Breast epithelium (tissue), 4 donors: ENCODE measurements at regions not wholly inside any gene's neighbourhood (a gene's known extent, or its start where the extent isn't known, plus 50 kb on each side); places are given as distances from the start of the nearest gene placed in this dataset.
A peak's percentile ranks its signal among the peaks of the same experiment; 100 is the strongest.

Experiments
- DNase-seq, 2 donors: peaks; one replicate each; pipeline ENCODE4 v3.0.0-alpha.2; 2019; ENCODE audit warnings: low spot score in 2 of 2
- H3K27ac ChIP-seq, 2 donors: fragments of 200-600 bp; sonication (generic) in 1 of 2; one replicate each; pipeline ENCODE4 v1.5.1; 2016 to 2019; ENCODE audit warnings: mild to moderate bottlenecking in 1 of 2
- H3K27me3 ChIP-seq, 2 donors: fragments of 200-600 bp; sonication (generic) in 1 of 2; one replicate each; pipeline versions ENCODE4 v1.5.1 to v1.6.0; 2017 to 2019; ENCODE audit warnings: control low read depth in 1 of 2, mild to moderate bottlenecking in 1 of 2
- H3K36me3 ChIP-seq: fragments of 200-600 bp; one replicate; pipeline ENCODE4 v1.5.1; 2019
- H3K4me1 ChIP-seq, 2 donors: fragments of 200-600 bp; sonication (generic); one replicate each; pipeline ENCODE4 v1.5.1; 2016 to 2019; ENCODE audit warnings: control low read depth in 1 of 2
- H3K4me3 ChIP-seq, 3 donors: fragments of 200-600 bp; sonication (generic); 1 replicate in 2 of 3; 2 replicates in 1 of 3; pipeline ENCODE4 v1.5.1; 2016 to 2019; ENCODE audit warnings: mild to moderate bottlenecking in 3 of 3, moderate library complexity in 2 of 3
- H3K9me3 ChIP-seq, 2 donors: fragments of 200-600 bp; sonication (generic) in 1 of 2; one replicate each; pipeline ENCODE4 v1.5.1; 2016 to 2019; ENCODE audit warnings: control low read depth in 1 of 2
- POLR2A ChIP-seq: fragments of 450-650 bp; IDR thresholded peaks from one replicate; pipeline ENCODE4 v1.6.1; 2016; ENCODE audit warnings: antibody characterized with exemption, mild to moderate bottlenecking, moderate library complexity
- POLR2AphosphoS5 ChIP-seq, 3 donors: sonication (generic); formaldehyde crosslinking; IDR thresholded peaks; one replicate each; pipeline ENCODE4 v1.6.1; 2017; ENCODE audit warnings: antibody characterized with exemption in 3 of 3
- intact Hi-C: fragments of 100-400 bp; cut with DNase I; formaldehyde crosslinking; loops from one replicate; pipeline ENCODE4 v1.15.1; 2023; ENCODE audit warnings: low total_unique reads
- TF ChIP-seq, protein P1 (sequence below), 3 donors: fragments of 450-650 bp; IDR thresholded peaks; one replicate each; pipeline ENCODE4 v1.5.1; 2016 to 2017; ENCODE audit warnings: antibody characterized with exemption in 3 of 3, mild to moderate bottlenecking in 3 of 3, moderate library complexity in 3 of 3

DNA sequence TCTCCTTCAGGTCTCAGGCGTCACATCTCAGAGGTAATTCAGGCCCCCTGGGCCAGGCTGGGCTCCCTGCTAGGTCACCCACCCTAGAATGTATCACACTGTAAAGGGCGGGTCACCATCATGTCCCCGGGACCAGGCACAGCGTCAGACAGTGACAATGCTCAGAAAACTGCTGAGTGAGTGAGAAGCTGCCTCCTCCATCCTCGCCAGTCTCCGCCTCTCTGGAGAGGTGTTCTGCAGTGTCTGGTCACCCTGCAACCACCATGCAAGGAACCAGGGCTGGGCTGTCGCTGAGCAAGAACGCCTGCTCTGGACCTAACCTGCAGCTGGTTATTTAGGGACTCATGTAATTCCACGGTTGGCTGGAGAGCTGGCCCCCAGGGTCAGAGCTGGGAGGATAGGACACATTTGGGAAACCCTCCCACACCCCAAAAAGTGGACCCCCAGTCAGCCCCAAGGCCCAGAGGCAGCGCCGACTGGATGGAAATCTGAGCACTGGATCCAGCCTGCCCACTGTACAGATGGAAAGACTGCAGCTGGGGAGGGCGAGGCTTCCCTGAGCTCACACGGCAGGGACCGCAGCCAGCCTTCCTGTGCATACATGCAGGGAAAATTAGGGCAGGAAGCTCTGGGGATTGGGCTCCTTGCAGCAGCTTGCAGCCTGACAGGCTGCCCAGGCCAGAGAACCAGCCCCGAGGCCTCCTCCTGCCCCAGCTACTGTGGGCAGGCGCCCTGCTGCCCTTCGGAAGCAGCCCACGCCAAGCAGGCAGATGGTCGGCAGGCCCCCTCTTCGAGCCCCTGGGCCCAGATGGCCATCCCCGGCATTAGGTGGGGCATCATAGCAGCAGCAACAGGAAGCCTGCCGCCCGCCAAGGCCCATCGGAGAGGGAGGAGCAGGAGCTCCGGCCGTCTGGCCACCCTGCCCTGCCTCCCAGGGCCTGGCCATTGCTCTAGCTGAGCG lies 105.4 kb upstream of the ZMIZ1 start:
- Histone ChIP-seq H3K27ac (peak overlapping the region; percentile 39 to 78), H3K36me3 (no peaks in the 10 kb centered on the region), H3K27me3 (no peaks in the 10 kb centered on the region), H3K4me1 (peaks cover 0 to 14% of the 10 kb centered on the region in 2 donors), H3K9me3 (no peaks in the 10 kb centered on the region), H3K4me3 (no peak overlapping the region)
- no peak for DNase-seq
- TF ChIP-seq POLR2A (no peak), POLR2AphosphoS5 (IDR thresholded peaks at IDR 0.05) (no peak)
- TF ChIP-seq, protein P1, sequence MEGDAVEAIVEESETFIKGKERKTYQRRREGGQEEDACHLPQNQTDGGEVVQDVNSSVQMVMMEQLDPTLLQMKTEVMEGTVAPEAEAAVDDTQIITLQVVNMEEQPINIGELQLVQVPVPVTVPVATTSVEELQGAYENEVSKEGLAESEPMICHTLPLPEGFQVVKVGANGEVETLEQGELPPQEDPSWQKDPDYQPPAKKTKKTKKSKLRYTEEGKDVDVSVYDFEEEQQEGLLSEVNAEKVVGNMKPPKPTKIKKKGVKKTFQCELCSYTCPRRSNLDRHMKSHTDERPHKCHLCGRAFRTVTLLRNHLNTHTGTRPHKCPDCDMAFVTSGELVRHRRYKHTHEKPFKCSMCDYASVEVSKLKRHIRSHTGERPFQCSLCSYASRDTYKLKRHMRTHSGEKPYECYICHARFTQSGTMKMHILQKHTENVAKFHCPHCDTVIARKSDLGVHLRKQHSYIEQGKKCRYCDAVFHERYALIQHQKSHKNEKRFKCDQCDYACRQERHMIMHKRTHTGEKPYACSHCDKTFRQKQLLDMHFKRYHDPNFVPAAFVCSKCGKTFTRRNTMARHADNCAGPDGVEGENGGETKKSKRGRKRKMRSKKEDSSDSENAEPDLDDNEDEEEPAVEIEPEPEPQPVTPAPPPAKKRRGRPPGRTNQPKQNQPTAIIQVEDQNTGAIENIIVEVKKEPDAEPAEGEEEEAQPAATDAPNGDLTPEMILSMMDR (IDR thresholded peaks at IDR 0.05), result no peak
- intact Hi-C loops, result no loop called here

DNA sequence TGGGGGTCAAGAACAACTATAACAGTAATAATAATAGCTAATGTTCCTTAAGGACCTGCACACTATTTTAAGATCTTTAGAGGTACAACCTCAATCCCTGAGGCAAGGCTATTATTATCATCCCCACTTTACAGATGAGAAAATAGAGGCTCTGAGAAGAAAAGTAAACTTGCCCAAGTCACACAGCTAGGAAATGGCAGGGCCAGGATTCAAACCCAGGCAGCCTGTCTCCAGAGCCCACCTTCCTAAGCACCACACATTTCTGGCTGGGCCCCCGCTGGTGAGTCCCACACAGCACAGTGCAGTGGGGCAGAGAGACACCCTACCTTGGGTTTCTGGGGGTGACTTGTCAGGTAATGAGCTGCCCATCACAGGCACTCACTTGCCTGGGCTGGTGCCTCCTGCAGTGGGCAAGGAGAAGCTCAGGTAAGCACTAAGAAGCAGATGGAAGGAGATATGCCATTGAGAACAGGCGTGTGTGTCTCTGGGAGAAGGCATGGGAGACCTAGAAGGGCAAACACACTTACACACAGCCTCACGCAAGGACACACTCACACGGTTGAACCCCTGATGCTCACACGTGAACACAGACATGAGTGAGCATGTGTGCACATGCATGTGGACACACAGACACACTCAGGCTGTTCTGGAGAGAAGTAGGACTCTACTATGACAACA lies 104.4 kb upstream of the ZMIZ1 start:
- peak overlapping the region; percentile 57 to 78 for H3K27ac ChIP-seq
- TF ChIP-seq POLR2AphosphoS5 (IDR thresholded peaks at IDR 0.05), result no peak
- TF ChIP-seq, protein P1 (IDR thresholded peaks at IDR 0.05), result no peak
- no peak for TF ChIP-seq POLR2A
- intact Hi-C loops, result no loop called here
- no peaks in the 10 kb centered on the region for H3K36me3 ChIP-seq
- no peak overlapping the region for H3K4me3 ChIP-seq
- no peak for DNase-seq
- H3K9me3 ChIP-seq, result no peaks in the 10 kb centered on the region
- peaks cover 0 to 14% of the 10 kb centered on the region in 2 donors for H3K4me1 ChIP-seq
- H3K27me3 ChIP-seq, result no peaks in the 10 kb centered on the region

DNA sequence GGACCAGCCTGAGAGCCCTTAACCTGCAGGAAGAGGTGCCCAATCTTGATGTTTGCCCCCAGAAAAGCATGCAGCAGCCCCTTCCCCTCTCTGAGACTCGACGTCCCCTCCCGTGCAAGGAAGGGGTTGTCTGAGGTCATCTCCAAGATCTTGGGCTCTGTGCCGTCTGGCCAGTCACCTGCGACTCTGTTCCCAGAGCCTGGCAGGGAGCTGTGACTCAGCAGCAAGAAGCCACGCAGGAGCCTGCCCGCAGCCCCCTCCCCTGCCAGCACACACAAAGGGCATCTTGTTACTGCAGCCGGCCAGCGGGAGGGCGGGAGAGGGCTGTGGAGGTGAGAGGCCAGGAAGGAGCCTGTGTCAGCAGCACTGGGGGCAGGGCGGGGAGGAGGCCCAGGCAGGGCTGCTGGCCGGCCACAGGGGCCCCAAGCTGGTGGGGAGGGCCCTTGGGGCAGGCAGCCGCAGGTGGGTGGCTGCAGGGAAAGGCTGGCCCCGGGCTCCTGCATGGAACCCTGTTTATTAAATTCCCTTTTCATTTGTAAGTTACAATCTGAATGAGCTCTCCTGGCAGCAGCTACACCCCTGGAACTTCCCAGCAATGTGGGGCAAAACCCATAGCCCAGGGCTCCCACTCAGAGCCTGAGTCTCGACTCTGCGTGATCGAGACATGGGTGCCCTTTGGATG lies 103.7 kb upstream of the ZMIZ1 start:
- no peak overlapping the region for H3K4me3 ChIP-seq
- peak overlapping the region; percentile 78 for H3K27ac ChIP-seq
- H3K9me3 ChIP-seq, result no peaks in the 10 kb centered on the region
- peak; percentile 86 to 88 for DNase-seq
- intact Hi-C loops, result no loop called here
- H3K4me1 ChIP-seq, result peaks cover 0 to 14% of the 10 kb centered on the region in 2 donors
- no peaks in the 10 kb centered on the region for H3K36me3 ChIP-seq
- TF ChIP-seq, protein P1 (IDR thresholded peaks at IDR 0.05), result peak in 1 of 3 donors; percentile 18
- TF ChIP-seq POLR2A (no peak), POLR2AphosphoS5 (IDR thresholded peaks at IDR 0.05) (no peak)
- H3K27me3 ChIP-seq, result no peaks in the 10 kb centered on the region

DNA sequence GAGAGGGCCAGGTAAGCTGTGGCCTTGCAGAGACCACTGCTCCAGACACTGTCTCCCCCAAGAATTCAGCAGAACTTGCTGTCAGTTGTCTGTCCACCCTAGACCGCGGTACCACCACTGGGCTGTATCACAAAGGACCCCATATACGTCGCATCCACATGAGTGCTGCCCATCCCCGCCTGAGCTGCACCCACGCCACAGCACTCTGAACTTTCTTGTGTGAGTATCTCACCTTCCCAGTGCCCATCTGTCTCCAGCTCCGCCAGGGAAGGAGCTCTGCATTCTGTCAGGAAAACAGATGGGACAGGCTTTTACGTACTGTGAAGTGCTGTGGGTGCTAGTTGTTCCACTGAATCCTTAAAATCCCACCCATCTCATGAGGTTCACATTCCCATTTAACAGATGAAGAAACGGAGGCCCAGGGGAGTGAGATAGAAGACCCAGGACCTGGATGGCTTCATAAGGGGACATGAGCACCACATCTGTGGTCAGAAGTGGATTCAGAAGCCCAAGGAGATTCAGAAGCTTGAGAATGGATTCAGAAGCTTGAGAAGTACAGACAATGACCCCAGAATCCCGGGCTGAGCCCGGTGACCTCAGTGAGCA lies 102.5 kb upstream of the ZMIZ1 start:
- Histone ChIP-seq H3K4me1 (peaks cover 0 to 14% of the 10 kb centered on the region in 2 donors), H3K9me3 (no peaks in the 10 kb centered on the region), H3K4me3 (no peak overlapping the region), H3K27me3 (no peaks in the 10 kb centered on the region), H3K27ac (peak overlapping the region in 1 of 2 donors; percentile 78), H3K36me3 (no peaks in the 10 kb centered on the region)
- TF ChIP-seq POLR2A, result no peak
- TF ChIP-seq, protein P1 (IDR thresholded peaks at IDR 0.05), result no peak
- TF ChIP-seq POLR2AphosphoS5 (IDR thresholded peaks at IDR 0.05), result no peak
- intact Hi-C loops, result no loop called here
- no peak for DNase-seq
